ENCODE measurements at regions not wholly inside any gene's neighbourhood (a gene's known extent, or its start where the extent isn't known, plus 50 kb on each side); places are given as distances from the start of the nearest gene placed in this dataset.

- no peak for TF ChIP-seq ZNF121 (CRISPR knock-in tag; IDR thresholded peaks at IDR 0.05)
- TF ChIP-seq, protein P1, sequence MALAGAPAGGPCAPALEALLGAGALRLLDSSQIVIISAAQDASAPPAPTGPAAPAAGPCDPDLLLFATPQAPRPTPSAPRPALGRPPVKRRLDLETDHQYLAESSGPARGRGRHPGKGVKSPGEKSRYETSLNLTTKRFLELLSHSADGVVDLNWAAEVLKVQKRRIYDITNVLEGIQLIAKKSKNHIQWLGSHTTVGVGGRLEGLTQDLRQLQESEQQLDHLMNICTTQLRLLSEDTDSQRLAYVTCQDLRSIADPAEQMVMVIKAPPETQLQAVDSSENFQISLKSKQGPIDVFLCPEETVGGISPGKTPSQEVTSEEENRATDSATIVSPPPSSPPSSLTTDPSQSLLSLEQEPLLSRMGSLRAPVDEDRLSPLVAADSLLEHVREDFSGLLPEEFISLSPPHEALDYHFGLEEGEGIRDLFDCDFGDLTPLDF (CRISPR knock-in tag; IDR thresholded peaks at IDR 0.05): no peak
- TF ChIP-seq ZBTB21 (CRISPR knock-in tag; IDR thresholded peaks at IDR 0.05; ENCODE audit: borderline replicate concordance): no peak
- no peak for TF ChIP-seq ZNF671 (CRISPR knock-in tag; IDR thresholded peaks at IDR 0.05)
- TF ChIP-seq, protein P2, sequence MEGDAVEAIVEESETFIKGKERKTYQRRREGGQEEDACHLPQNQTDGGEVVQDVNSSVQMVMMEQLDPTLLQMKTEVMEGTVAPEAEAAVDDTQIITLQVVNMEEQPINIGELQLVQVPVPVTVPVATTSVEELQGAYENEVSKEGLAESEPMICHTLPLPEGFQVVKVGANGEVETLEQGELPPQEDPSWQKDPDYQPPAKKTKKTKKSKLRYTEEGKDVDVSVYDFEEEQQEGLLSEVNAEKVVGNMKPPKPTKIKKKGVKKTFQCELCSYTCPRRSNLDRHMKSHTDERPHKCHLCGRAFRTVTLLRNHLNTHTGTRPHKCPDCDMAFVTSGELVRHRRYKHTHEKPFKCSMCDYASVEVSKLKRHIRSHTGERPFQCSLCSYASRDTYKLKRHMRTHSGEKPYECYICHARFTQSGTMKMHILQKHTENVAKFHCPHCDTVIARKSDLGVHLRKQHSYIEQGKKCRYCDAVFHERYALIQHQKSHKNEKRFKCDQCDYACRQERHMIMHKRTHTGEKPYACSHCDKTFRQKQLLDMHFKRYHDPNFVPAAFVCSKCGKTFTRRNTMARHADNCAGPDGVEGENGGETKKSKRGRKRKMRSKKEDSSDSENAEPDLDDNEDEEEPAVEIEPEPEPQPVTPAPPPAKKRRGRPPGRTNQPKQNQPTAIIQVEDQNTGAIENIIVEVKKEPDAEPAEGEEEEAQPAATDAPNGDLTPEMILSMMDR (IDR thresholded peaks at IDR 0.05): no peak
- no peak for TF ChIP-seq ATF1 (CRISPR knock-in tag; IDR thresholded peaks at IDR 0.05)
- no peak for TF ChIP-seq ZMAT4 (CRISPR knock-in tag; IDR thresholded peaks at IDR 0.05)
- no peak for TF ChIP-seq CREB1 (CRISPR knock-in tag; IDR thresholded peaks at IDR 0.05)
- no peak for TF ChIP-seq SMAD3 (CRISPR knock-in tag; IDR thresholded peaks at IDR 0.05; ENCODE audit: borderline replicate concordance)
- no peak for TF ChIP-seq ZNF423 (CRISPR knock-in tag; IDR thresholded peaks at IDR 0.05)
- TF ChIP-seq USF2 (CRISPR knock-in tag; IDR thresholded peaks at IDR 0.05): no peak
Observed at GRCh38 chr2:121031568-121032340, 253.2 kb downstream of the TFCP2L1 start.
